H1 (cell line): ENCODE measurements at regions not wholly inside any gene's neighbourhood (a gene's known extent, or its start where the extent isn't known, plus 50 kb on each side); places are given as distances from the start of the nearest gene placed in this dataset.

ENCODE experiments used
- CTCF ChIA-PET: fragments of 300-600 bp; sonication (Branson Sonifier 250); formaldehyde crosslinking; loops from one replicate; lab custom pipeline; 2021; ENCODE audit not compliant: partially characterized antibody; lab: Charles Lee
- POLR2A ChIA-PET: fragments of 300-600 bp; sonication (Branson Sonifier 250); formaldehyde crosslinking; loops from one replicate; lab custom pipeline; 2021; ENCODE audit warnings: inconsistent platforms; ENCODE audit not compliant: partially characterized antibody; lab: Charles Lee
- DNase-seq, 2 experiments: peaks; one replicate each; pipeline versions ENCODE4 v3.0.0 to v3.0.0-alpha.2; 2010 to 2022; ENCODE audit warnings: low spot score in 2 of 2, low read depth in 1 of 2, mixed read lengths in 1 of 2
- FAIRE-seq: peaks from 2 replicates; lab custom pipeline; 2011; peaks lifted over from hg19 to GRCh38; lab: Jason Lieb, UNC
- H2AFZ ChIP-seq: 2 replicates; pipeline ENCODE4 v1.8.1; 2012; ENCODE audit warnings: low read length, inconsistent platforms
- H2AK5ac ChIP-seq: 2 replicates; pipeline ENCODE4 v1.6.1; 2013; ENCODE audit warnings: low read depth, low read length
- H2BK120ac ChIP-seq: replicated peaks from 2 replicates; pipeline ENCODE3; 2013; ENCODE audit warnings: low read depth, low read length, inconsistent platforms
- H2BK12ac ChIP-seq: 2 replicates; pipeline ENCODE4 v1.6.1; 2013; ENCODE audit warnings: low read depth, low read length
- H2BK15ac ChIP-seq: 2 replicates; pipeline ENCODE4 v1.6.1; 2013; ENCODE audit warnings: low read length
- H2BK20ac ChIP-seq: 2 replicates; pipeline ENCODE4 v1.6.1; 2013; ENCODE audit warnings: low read length
- H2BK5ac ChIP-seq: 2 replicates; pipeline ENCODE4 v1.6.1; 2013; ENCODE audit warnings: low read depth, low read length
- H3K14ac ChIP-seq: 2 replicates; pipeline ENCODE4 v1.6.1; 2013; ENCODE audit warnings: inconsistent platforms; ENCODE audit not compliant: insufficient read length
- H3K18ac ChIP-seq: 2 replicates; pipeline ENCODE4 v1.6.1; 2013; ENCODE audit warnings: low read length; ENCODE audit errors: extremely low read depth
- H3K23ac ChIP-seq: 2 replicates; pipeline ENCODE4 v1.6.1; 2013; ENCODE audit warnings: inconsistent platforms; ENCODE audit not compliant: insufficient read length
- H3K23me2 ChIP-seq: 2 replicates; pipeline ENCODE4 v1.6.1; 2013; ENCODE audit warnings: low read depth, low read length
- H3K27ac ChIP-seq: 2 replicates; pipeline ENCODE4 v1.6.1; 2011; ENCODE audit warnings: low read depth, low read length, inconsistent platforms
- H3K27me3 ChIP-seq, 4 experiments: replicated peaks in 1 of 4; 1 replicate in 1 of 4; 2 replicates in 3 of 4; pipeline versions ENCODE4 v1.6.1 to v1.8.1; 2011 to 2013; ENCODE audit warnings: low read length in 3 of 4, mild to moderate bottlenecking in 3 of 4, inconsistent platforms in 2 of 4, mixed read lengths in 2 of 4, moderate library complexity in 1 of 4; ENCODE audit not compliant: control insufficient read depth in 3 of 4, insufficient read depth in 3 of 4; ENCODE audit errors: extremely low read depth in 1 of 4
- H3K36me3 ChIP-seq, 4 experiments: 2 replicates each; pipeline versions ENCODE4 v1.6.1 to v1.8.1; 2011 to 2013; ENCODE audit warnings: mild to moderate bottlenecking in 4 of 4, low read length in 3 of 4, moderate library complexity in 2 of 4, control low read depth in 1 of 4, inconsistent platforms in 1 of 4; ENCODE audit not compliant: insufficient read depth in 4 of 4, control insufficient read depth in 2 of 4
- H3K4ac ChIP-seq: replicated peaks from 2 replicates; pipeline ENCODE3; 2013; ENCODE audit warnings: low read length, low read depth, mixed read lengths, inconsistent platforms; ENCODE audit not compliant: insufficient read length
- H3K4me1 ChIP-seq, 4 experiments: replicated peaks in 1 of 4; 1 replicate in 1 of 4; 2 replicates in 3 of 4; pipeline versions ENCODE4 v1.6.1 to v1.8.1; 2011 to 2013; ENCODE audit warnings: low read length in 3 of 4, inconsistent platforms in 2 of 4, mixed read lengths in 1 of 4; ENCODE audit not compliant: insufficient read depth in 4 of 4, control insufficient read depth in 3 of 4
- H3K4me2 ChIP-seq, 2 experiments: 2 replicates each; pipeline versions ENCODE4 v1.6.1 to v1.8.1; 2011 to 2013; ENCODE audit warnings: low read depth in 2 of 2, low read length in 2 of 2, control low read depth in 1 of 2, inconsistent platforms in 1 of 2, mild to moderate bottlenecking in 1 of 2; ENCODE audit not compliant: insufficient read depth in 1 of 2
- H3K4me3 ChIP-seq, 4 experiments: fragments of 200-600, 300-600 bp in 1 of 4; sonication (generic), shearing (Covaris generic), sonication (Bioruptor Twin) in 1 of 4; 2 replicates each; pipeline versions ENCODE4 v1.5.1 to v1.8.1; 2011 to 2016; ENCODE audit warnings: low read length in 4 of 4, low read depth in 3 of 4, control low read depth in 2 of 4, inconsistent platforms in 2 of 4, mild to moderate bottlenecking in 2 of 4, mixed read lengths in 1 of 4, moderate library complexity in 1 of 4; ENCODE audit not compliant: insufficient read depth in 2 of 4; ENCODE audit errors: extremely low read depth in 1 of 4
- H3K56ac ChIP-seq: replicated peaks from 2 replicates; pipeline ENCODE3; 2013; ENCODE audit warnings: low read depth, mild to moderate bottlenecking, mixed read lengths, low read length, inconsistent platforms; ENCODE audit not compliant: insufficient read length
- H3K79me1 ChIP-seq: 2 replicates; pipeline ENCODE4 v1.6.1; 2013; ENCODE audit warnings: low read depth, low read length, control low read depth
- H3K79me2 ChIP-seq, 2 experiments: 2 replicates each; pipeline versions ENCODE4 v1.6.1 to v1.8.1; 2012 to 2013; ENCODE audit warnings: low read length in 2 of 2, mild to moderate bottlenecking in 2 of 2, inconsistent platforms in 1 of 2; ENCODE audit not compliant: insufficient read depth in 2 of 2, control insufficient read depth in 1 of 2
- H3K9ac ChIP-seq, 4 experiments: replicated peaks in 1 of 4; 1 replicate in 1 of 4; 2 replicates in 3 of 4; pipeline versions ENCODE4 v1.6.1 to v1.8.1; 2011 to 2013; ENCODE audit warnings: low read depth in 3 of 4, low read length in 3 of 4, control low read depth in 2 of 4, mild to moderate bottlenecking in 2 of 4, moderate library complexity in 2 of 4, inconsistent platforms in 1 of 4; ENCODE audit errors: extremely low read depth in 1 of 4
- H3K9me3 ChIP-seq, 2 experiments: 2 replicates each; pipeline versions ENCODE4 v1.6.1 to v1.8.1; 2012 to 2013; ENCODE audit warnings: mild to moderate bottlenecking in 2 of 2, moderate library complexity in 2 of 2, control low read depth in 1 of 2, inconsistent platforms in 1 of 2, low read depth in 1 of 2, low read length in 1 of 2, mixed read lengths in 1 of 2; ENCODE audit not compliant: insufficient read depth in 2 of 2
- H4K20me1 ChIP-seq, 2 experiments: replicated peaks in 1 of 2; 2 replicates each; pipeline versions ENCODE3 to v1.8.1; 2011 to 2013; ENCODE audit warnings: inconsistent platforms in 2 of 2, low read length in 2 of 2, mild to moderate bottlenecking in 1 of 2; ENCODE audit not compliant: insufficient read depth in 2 of 2, control insufficient read depth in 1 of 2
- H4K5ac ChIP-seq: 2 replicates; pipeline ENCODE4 v1.6.1; 2013; ENCODE audit warnings: low read length, low read depth, mixed read lengths, inconsistent platforms; ENCODE audit not compliant: insufficient read length
- H4K8ac ChIP-seq: 2 replicates; pipeline ENCODE4 v1.8.0; 2013; ENCODE audit warnings: mild to moderate bottlenecking, moderate library complexity, low read length, inconsistent platforms; ENCODE audit not compliant: insufficient read depth; ENCODE audit errors: extremely low read depth
- H4K91ac ChIP-seq: replicated peaks from 2 replicates; pipeline ENCODE3; 2013; ENCODE audit warnings: low read length, mixed read lengths, inconsistent platforms; ENCODE audit not compliant: insufficient read length
- ASH2L ChIP-seq: fragments of 200-600, 300-600 bp; sonication (generic); IDR thresholded peaks from one replicate; pipeline ENCODE4 v1.7.1; 2017; ENCODE audit warnings: low read length
- ATF3 ChIP-seq: IDR thresholded peaks from 2 replicates; pipeline ENCODE4 v1.6.1; 2011; ENCODE audit warnings: low read depth, mild to moderate bottlenecking, low read length; ENCODE audit not compliant: insufficient read depth
- BACH1 ChIP-seq: IDR thresholded peaks from 2 replicates; pipeline ENCODE4 v1.6.1; 2012; ENCODE audit warnings: low read length, improper control_type of control experiment
- BCL11A ChIP-seq, 2 experiments: IDR thresholded peaks; one replicate each; pipeline ENCODE4 v1.6.1; 2011; ENCODE audit warnings: low read depth in 2 of 2, low read length in 2 of 2, mild to moderate bottlenecking in 2 of 2
- CHD1 ChIP-seq: IDR thresholded peaks from 2 replicates; pipeline ENCODE4 v1.6.1; 2012; ENCODE audit warnings: low read depth, low read length, improper control_type of control experiment
- CTBP2 ChIP-seq: IDR thresholded peaks from 2 replicates; pipeline ENCODE4 v1.7.0; 2011; ENCODE audit warnings: borderline replicate concordance, mild to moderate bottlenecking, moderate library complexity, mixed read lengths, low read length; ENCODE audit not compliant: insufficient read depth, insufficient read length
- MAFK ChIP-seq: IDR thresholded peaks from 2 replicates; pipeline ENCODE4 v1.6.1; 2012; ENCODE audit warnings: low read depth, mild to moderate bottlenecking, improper control_type of control experiment, low read length
- POLR2A ChIP-seq, 2 experiments: IDR thresholded peaks; 1 replicate in 1 of 2; 2 replicates in 1 of 2; pipeline ENCODE4 v1.6.1; 2011; ENCODE audit warnings: low read depth in 2 of 2, low read length in 2 of 2, mild to moderate bottlenecking in 2 of 2; ENCODE audit errors: control extremely low read depth in 1 of 2
- RBBP5 ChIP-seq: IDR thresholded peaks from 2 replicates; pipeline ENCODE4 v1.7.1; 2012; ENCODE audit warnings: low read depth, mild to moderate bottlenecking, inconsistent platforms, low read length, moderate library complexity, borderline replicate concordance
- RXRA ChIP-seq: IDR thresholded peaks from 2 replicates; pipeline ENCODE4 v1.6.1; 2011; ENCODE audit warnings: low read depth, mild to moderate bottlenecking, low read length, moderate library complexity; ENCODE audit not compliant: insufficient read depth
- USF2 ChIP-seq: IDR thresholded peaks from 2 replicates; pipeline ENCODE4 v1.6.1; 2011; ENCODE audit warnings: low read length, improper control_type of control experiment
- WGBS, 2 experiments: shearing (Covaris generic) in 1 of 2; methylation state at CpG; one replicate each; pipeline versions ENCODE4 v1.1.6 to v1.1.7; 2013 to 2015; ENCODE audit warnings: low lambda C conversion rate in 2 of 2, mixed read lengths in 2 of 2, inconsistent platforms in 1 of 2, low coverage in 1 of 2, missing lambda C conversion rate in 1 of 2; ENCODE audit not compliant: insufficient replicate concordance in 2 of 2, insufficient coverage in 1 of 2, insufficient read length in 1 of 2; ENCODE audit errors: extremely low coverage in 1 of 2, missing lambda C conversion rate in 1 of 2; 5-methylcytosine and 5-hydroxymethylcytosine counted together

GRCh38 chr11:114893329-114893728 is 215.0 kb downstream of the NXPE2 start:
- Histone ChIP-seq H3K36me3 (no peaks in the 10 kb centered on the region), H4K8ac (no peak overlapping the region), H3K9me3 (no peaks in the 10 kb centered on the region), H3K56ac (no peak overlapping the region), H4K5ac (no peak overlapping the region), H3K4ac (no peak overlapping the region), H2AK5ac (no peak overlapping the region), H3K79me2 (no peaks in the 10 kb centered on the region), H2BK12ac (no peak overlapping the region), H3K9ac (no peak overlapping the region), H2AFZ (no peak overlapping the region), H3K4me2 (no peak overlapping the region), H3K27me3 (no peaks in the 10 kb centered on the region), H3K23me2 (no peaks in the 10 kb centered on the region), H2BK20ac (no peak overlapping the region), H3K27ac (no peak overlapping the region), H4K91ac (no peak overlapping the region), H2BK15ac (no peak overlapping the region), H3K4me3 (no peak overlapping the region), H3K14ac (no peak overlapping the region), H3K4me1 (peaks cover 0 to 6% (median 4%) of the 10 kb centered on the region in 4 experiments; a peak in 3 of 7 replicates), H4K20me1 (peaks cover 0 to 1% of the 10 kb centered on the region in 2 experiments), H3K79me1 (no peaks in the 10 kb centered on the region), H3K23ac (no peak overlapping the region), H2BK120ac (no peak overlapping the region), H3K18ac (no peak overlapping the region), H2BK5ac (no peak overlapping the region)
- 96% methylated on average over 5 of the region's 5 CpGs; no CpG with 5 or more reads in 1 of the 2 experiments for WGBS, 2 experiments
- ChIA-PET POLR2A (no interaction called here), CTCF (interaction anchor here (0.6 to 5.1 kb wide), 37 partner anchors 8 to 436 kb away, joined by 3 to 40 read pairs (median 7); no protein-coding TSS in a partner anchor)
- no peak for DNase-seq
- no peak for FAIRE-seq
- TF ChIP-seq BCL11A (IDR thresholded peaks at IDR 0.05; ENCODE audit: low read depth in 2 of 2, low read length in 2 of 2) (no peak), ASH2L (no peak), MAFK (no peak), ATF3 (no peak), POLR2A (IDR thresholded peaks at IDR 0.05; ENCODE audit: control extremely low read depth in 1 of 2, low read depth in 2 of 2, low read length in 2 of 2) (no peak), CHD1 (no peak), USF2 (no peak), RXRA (no peak), CTBP2 (no peak), BACH1 (no peak), RBBP5 (no peak)
